ENCODE measurements at regions not wholly inside any gene's neighbourhood (a gene's known extent, or its start where the extent isn't known, plus 50 kb on each side); places are given as distances from the start of the nearest gene placed in this dataset.

DNA sequence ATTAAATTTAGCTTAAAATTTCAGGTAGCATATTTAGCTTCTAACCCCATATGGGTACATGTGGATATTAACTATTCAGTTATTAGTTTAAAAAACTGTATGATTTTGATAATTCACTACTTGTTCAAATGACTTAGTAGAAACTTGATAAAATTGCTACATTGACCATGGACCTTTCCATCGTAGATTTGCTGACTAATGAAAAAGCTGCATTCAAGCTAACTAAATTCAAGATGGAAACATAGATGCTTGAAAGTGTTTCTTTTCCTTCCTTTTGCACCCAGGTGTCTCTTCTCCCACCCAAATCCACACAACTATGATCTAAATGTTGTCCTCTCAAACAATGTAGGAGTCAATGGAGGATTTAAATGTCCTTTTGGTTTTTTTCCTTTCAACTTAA lies 439.2 kb downstream of the TBC1D4 start:
- no peak overlapping the region for H3K4ac ChIP-seq (replicated peaks; ENCODE audit: insufficient read length, low read depth, low read length)
- no peaks in the 10 kb centered on the region for H3K36me3 ChIP-seq (ENCODE audit: control insufficient read depth in 2 of 4, insufficient read depth in 4 of 4, low read length in 3 of 4)
- WGBS, 2 experiments (ENCODE audit: extremely low coverage in 1 of 2, insufficient coverage in 1 of 2, insufficient read length in 1 of 2, insufficient replicate concordance in 2 of 2, low coverage in 1 of 2, low lambda C conversion rate in 2 of 2, missing lambda C conversion rate in 1 of 2), result 100% methylated on average over 1 of the region's 1 CpG; no CpG with 5 or more reads in 1 of the 2 experiments
- no peak overlapping the region for H3K56ac ChIP-seq (replicated peaks; ENCODE audit: insufficient read length, low read depth, low read length)
- H4K5ac ChIP-seq (ENCODE audit: insufficient read length, low read depth, low read length), result no peak overlapping the region
- H4K8ac ChIP-seq (ENCODE audit: extremely low read depth, insufficient read depth, low read length), result no peak overlapping the region
- FAIRE-seq, result no peak
- no peaks in the 10 kb centered on the region for H3K23me2 ChIP-seq (ENCODE audit: low read depth, low read length)
- peak; percentile 87 for TF ChIP-seq MAFK (IDR thresholded peaks at IDR 0.05; ENCODE audit: low read depth, low read length)
- no peak for TF ChIP-seq TEAD4 (IDR thresholded peaks at IDR 0.05; ENCODE audit: low read depth, low read length)
- no peak for TF ChIP-seq KDM4A (IDR thresholded peaks at IDR 0.05; ENCODE audit: low read depth, low read length, severe bottlenecking)
- TF ChIP-seq EGR1 (IDR thresholded peaks at IDR 0.05; ENCODE audit: borderline replicate concordance, low read depth, low read length), result no peak
- H2BK5ac ChIP-seq (ENCODE audit: low read depth, low read length), result no peak overlapping the region
- no peak overlapping the region for H2AFZ ChIP-seq (ENCODE audit: low read length)
- H4K20me1 ChIP-seq (replicated peaks in 1 of 2; ENCODE audit: control insufficient read depth in 1 of 2, insufficient read depth in 2 of 2, low read length in 2 of 2), result no peaks in the 10 kb centered on the region
- H4K91ac ChIP-seq (replicated peaks; ENCODE audit: insufficient read length, low read length), result no peak overlapping the region
- H3K79me2 ChIP-seq (ENCODE audit: control insufficient read depth in 1 of 2, insufficient read depth in 2 of 2, low read length in 2 of 2), result no peaks in the 10 kb centered on the region
- H3K79me1 ChIP-seq (ENCODE audit: low read depth, low read length), result no peaks in the 10 kb centered on the region
- H3K23ac ChIP-seq (ENCODE audit: insufficient read length), result no peak overlapping the region
- no peaks in the 10 kb centered on the region for H3K9me3 ChIP-seq (ENCODE audit: insufficient read depth in 2 of 2, low read depth in 1 of 2, low read length in 1 of 2)
- H2BK120ac ChIP-seq (replicated peaks; ENCODE audit: low read depth, low read length), result no peak overlapping the region
- no peak overlapping the region for H2BK20ac ChIP-seq (ENCODE audit: low read length)
- H3K4me1 ChIP-seq (replicated peaks in 1 of 4; ENCODE audit: control insufficient read depth in 3 of 4, insufficient read depth in 4 of 4, low read length in 3 of 4), result no peaks in the 10 kb centered on the region
- DNase-seq (ENCODE audit: low read depth in 1 of 2, low spot score in 2 of 2), result no peak
- H3K4me2 ChIP-seq (ENCODE audit: insufficient read depth in 1 of 2, low read depth in 2 of 2, low read length in 2 of 2), result no peak overlapping the region
- ChIA-PET POLR2A (ENCODE audit: partially characterized antibody) (no interaction called here), CTCF (ENCODE audit: partially characterized antibody) (no interaction called here)
- H2AK5ac ChIP-seq (ENCODE audit: low read depth, low read length), result no peak overlapping the region
- H2BK12ac ChIP-seq (ENCODE audit: low read depth, low read length), result no peak overlapping the region
- no peak overlapping the region for H3K9ac ChIP-seq (replicated peaks in 1 of 4; ENCODE audit: extremely low read depth in 1 of 4, low read depth in 3 of 4, low read length in 3 of 4)
- no peak overlapping the region for H3K4me3 ChIP-seq (ENCODE audit: extremely low read depth in 1 of 4, insufficient read depth in 2 of 4, low read depth in 3 of 4, low read length in 4 of 4)
- no peak overlapping the region for H2BK15ac ChIP-seq (ENCODE audit: low read length)
- H3K27ac ChIP-seq (ENCODE audit: low read depth, low read length), result no peak overlapping the region
- no peaks in the 10 kb centered on the region for H3K27me3 ChIP-seq (replicated peaks in 1 of 4; ENCODE audit: control insufficient read depth in 3 of 4, extremely low read depth in 1 of 4, insufficient read depth in 3 of 4, low read length in 3 of 4)
- H3K18ac ChIP-seq (ENCODE audit: extremely low read depth, low read length), result no peak overlapping the region
- H3K14ac ChIP-seq (ENCODE audit: insufficient read length), result no peak overlapping the region
